NOMO-1 treated with dmso at 0.1 percent for 144 hours (cell line): ENCODE measurements at regions not wholly inside any gene's neighbourhood (a gene's known extent, or its start where the extent isn't known, plus 50 kb on each side); places are given as distances from the start of the nearest gene placed in this dataset.

ENCODE experiments used
- DNase-seq: peaks from one replicate; lab custom pipeline; 2025; ENCODE audit not compliant: unreplicated experiment; lab: John Stamatoyannopoulos, UW

GRCh38 chr3:159123877-159124276, 322.0 kb downstream of the MFSD1 start:
- no peak for DNase-seq

GRCh38 chr3:159126261-159127020, 324.6 kb downstream of the MFSD1 start:
- no peak for DNase-seq

- DNase-seq, result no peak
These were observed 325.2 kb downstream of the MFSD1 start for GRCh38 chr3:159127021-159127392.

- DNase-seq, result peak; percentile 87
These were observed 326.8 kb downstream of the MFSD1 start for GRCh38 chr3:159128628-159129027.

- no peak for DNase-seq
These were observed 328.3 kb downstream of the MFSD1 start for GRCh38 chr3:159130108-159130507.

GRCh38 chr3:159131376-159131775, 329.5 kb downstream of the MFSD1 start:
- DNase-seq, result no peak

GRCh38 chr3:159137949-159138348, 336.1 kb downstream of the MFSD1 start:
- DNase-seq, result no peak

- no peak for DNase-seq
These were observed 337.5 kb downstream of the MFSD1 start for GRCh38 chr3:159139326-159139725.

- DNase-seq, result no peak
These were observed 342.6 kb downstream of the MFSD1 start for GRCh38 chr3:159144472-159144871.

- no peak for DNase-seq
These were observed 343.0 kb downstream of the MFSD1 start for GRCh38 chr3:159144891-159145290.

GRCh38 chr3:159146392-159146791, 344.5 kb downstream of the MFSD1 start:
- no peak for DNase-seq

- no peak for DNase-seq
These were observed 345.1 kb downstream of the MFSD1 start for GRCh38 chr3:159146856-159147435.

- no peak for DNase-seq
These were observed 346.0 kb downstream of the MFSD1 start for GRCh38 chr3:159147813-159148212.

GRCh38 chr3:159148466-159148865, 346.6 kb downstream of the MFSD1 start:
- DNase-seq, result no peak

GRCh38 chr3:159149131-159149530, 347.3 kb downstream of the MFSD1 start:
- no peak for DNase-seq

GRCh38 chr3:159149633-159150032, 347.8 kb downstream of the MFSD1 start:
- no peak for DNase-seq

- DNase-seq, result no peak
These were observed 348.3 kb downstream of the MFSD1 start for GRCh38 chr3:159150180-159150579.

GRCh38 chr3:159151130-159151529, 349.3 kb downstream of the MFSD1 start:
- DNase-seq, result no peak

- DNase-seq, result no peak
These were observed 355.4 kb downstream of the MFSD1 start for GRCh38 chr3:159157275-159157674.

GRCh38 chr3:159158213-159158612, 356.4 kb downstream of the MFSD1 start:
- DNase-seq, result no peak

GRCh38 chr3:159158801-159159200, 356.9 kb downstream of the MFSD1 start:
- DNase-seq, result no peak

- no peak for DNase-seq
These were observed 357.7 kb downstream of the MFSD1 start for GRCh38 chr3:159159546-159159945.

GRCh38 chr3:159163656-159164055, 361.8 kb downstream of the MFSD1 start:
- DNase-seq, result no peak
